ENCODE measurements at regions not wholly inside any gene's neighbourhood (a gene's known extent, or its start where the extent isn't known, plus 50 kb on each side); places are given as distances from the start of the nearest gene placed in this dataset.

DNA sequence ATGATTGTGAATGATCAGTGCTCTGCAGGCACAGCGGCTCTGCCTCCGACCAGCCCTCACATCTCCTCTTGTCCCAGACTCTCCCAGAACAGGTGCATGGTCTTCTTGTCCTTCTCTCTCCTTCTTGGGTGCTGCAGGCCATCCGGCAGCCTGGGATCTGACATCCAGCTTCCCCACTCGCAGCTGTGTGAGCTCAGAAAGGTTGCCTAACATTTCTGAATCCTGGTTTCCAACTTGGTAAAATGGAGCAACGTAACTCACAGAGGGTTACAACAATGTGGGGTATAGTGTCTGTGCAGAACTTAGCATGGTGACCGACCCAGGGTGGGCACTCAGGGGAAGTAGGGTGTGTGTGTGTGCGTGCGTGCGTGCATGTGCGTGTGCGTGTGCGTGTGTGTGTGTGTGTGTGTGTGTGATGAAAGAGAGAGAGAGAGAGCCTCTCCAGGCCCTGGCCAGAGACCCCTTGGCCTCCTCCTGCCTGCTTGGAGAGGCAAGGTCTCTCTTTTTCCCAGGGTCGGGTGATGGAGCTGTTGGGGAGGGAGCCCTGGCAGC is 110.1 kb downstream of the SNX5 start:
- no peak for DNase-seq (ENCODE audit: low spot score)

DNA sequence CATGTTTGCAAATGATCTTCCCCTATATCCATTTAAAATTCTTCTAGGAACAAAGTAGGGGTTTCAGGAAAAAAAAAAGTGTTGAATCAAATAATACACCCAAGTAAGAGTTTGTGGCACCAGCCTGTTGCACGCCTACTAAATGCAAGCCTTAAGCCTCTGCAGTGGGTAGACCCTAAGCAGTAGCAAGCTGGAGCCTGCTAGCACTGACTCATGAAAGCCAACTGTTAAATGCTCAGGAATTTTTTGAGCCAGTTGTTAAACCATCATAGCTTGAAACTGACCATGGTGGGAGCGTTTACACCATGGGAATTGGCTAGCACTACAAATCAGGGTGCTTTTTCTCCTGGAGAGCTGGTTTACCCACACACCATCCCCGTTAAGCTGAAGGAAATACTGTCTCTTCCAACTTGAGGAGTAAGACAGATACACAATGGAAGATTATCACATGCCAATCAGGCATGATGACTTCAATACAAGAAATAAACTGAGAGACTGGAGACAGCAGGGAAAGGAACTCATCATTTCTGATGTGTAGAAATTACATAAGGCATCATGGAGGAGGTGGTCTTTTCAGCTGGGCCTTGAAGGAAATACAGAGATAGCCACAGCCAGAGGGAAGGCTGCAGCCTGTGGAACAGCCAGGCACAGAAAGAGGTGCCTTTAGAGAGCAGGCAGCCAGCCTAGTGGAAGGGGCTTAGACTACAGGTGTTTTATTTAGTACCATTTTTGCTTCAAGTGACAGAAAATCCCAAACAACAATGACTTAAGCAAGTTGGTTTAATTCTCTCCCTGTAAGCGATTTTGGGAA is 110.8 kb downstream of the SNX5 start:
- no peak for DNase-seq (ENCODE audit: low spot score)

DNA sequence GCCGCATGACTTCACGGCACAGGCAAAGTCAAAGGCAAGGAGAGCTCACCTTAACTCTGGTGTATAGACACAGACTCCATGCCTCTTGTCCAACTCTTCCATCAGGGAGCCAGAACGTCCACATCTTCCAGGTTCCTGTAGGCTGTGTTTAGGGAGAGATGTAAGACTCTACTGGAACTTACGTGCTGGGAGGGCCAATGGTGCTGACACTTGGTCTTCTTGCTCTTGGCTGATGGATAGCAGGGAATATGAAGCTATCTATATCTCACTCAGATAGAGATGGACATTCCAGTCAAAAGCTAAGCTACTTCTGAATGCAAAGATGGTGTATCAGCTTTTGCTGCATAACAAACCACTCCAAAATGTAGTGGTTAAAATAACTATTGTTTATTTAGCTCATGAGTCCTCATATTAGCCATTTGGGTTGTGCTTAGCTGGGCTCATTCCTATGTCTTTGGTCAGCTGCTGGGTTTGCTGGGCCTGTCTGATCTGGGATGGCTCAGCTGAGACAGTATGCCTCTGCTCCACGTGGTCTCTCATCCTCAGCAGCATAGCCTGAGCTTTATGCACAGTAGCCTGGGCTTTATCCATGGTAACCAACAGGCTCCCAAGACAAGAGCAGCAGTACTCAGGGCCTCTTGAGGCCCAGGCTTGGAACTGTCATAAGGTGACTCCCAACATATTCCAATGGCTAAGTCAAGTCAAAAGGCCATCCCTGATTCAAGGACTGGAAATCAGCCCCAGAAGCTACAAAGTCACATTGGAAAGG is 111.6 kb downstream of the SNX5 start:
- no peak for DNase-seq (ENCODE audit: low spot score)

DNA sequence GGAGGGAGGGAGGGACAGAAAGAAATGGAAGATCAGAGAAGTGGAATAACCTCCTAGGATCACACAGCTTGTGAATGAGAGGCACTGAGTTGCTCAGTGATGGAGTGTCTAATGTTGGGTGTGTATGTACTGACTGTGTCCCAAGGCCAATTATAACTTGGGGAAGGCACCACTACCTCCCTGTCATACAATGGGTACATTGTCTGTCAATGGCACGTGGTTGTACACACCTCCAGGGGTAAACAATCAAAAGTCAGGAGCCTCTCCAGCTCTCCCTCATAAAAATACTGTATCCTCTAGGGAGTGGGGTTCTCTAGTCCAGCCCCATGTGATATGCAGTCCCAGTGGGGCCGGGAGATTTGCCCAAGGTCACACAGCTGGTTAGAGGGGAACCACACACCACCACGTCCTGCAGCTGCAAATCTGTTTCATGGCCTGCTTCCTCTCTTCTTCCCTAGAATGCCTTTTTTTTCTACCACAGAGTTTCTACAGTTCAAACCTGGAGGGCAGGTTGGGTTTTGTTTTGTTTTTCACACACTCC is 112.5 kb downstream of the SNX5 start:
- peak; percentile 89 for DNase-seq (ENCODE audit: low spot score)

DNA sequence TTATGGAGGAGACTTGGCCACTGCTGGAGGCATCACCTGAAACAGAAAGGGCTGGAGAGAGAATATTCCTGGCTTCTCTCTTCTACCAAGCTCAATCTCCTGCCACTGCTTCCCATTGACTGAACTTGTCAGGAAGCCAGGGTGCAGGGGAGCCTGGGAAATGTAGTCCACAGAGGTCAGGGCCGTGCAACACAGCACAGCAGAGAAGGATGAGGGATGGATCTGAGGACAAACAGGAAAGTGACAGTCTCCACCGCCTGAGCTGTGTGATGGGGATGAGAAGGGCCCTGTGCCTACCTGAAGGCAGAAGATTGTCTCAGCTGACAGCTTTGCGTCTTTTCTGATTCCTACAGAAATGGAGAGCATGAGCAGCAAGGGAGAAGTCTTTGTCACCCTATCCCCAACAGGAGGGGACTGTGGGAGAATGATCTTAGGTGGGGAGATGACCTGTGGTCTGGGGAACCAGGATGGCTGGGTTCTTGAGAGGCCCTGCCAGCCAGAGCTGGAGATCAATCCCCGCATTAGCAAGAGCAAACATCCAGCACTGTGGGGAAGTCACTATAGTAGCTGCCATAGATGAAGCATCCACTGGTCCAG is 114.2 kb downstream of the SNX5 start:
- no peak for DNase-seq (ENCODE audit: low spot score)

DNA sequence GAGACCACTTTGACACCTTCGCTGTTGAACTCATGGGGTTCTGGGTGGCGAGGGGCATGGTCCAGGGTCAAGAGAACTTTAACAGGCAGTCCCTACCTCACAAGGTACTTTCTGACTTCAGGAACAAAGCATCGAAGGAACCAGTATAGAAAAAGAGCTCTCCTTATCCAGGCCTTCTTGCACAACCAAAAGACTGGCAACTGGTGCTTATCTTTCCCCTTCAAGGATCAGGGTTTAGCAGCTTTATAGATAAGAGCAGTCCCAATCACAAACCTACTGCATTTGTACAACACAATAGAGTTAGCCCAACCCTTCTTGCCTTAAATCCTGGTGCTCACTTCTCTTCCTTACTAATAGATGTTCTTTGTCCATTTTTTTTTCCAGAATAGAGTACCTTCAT is 116.3 kb downstream of the SNX5 start:
- DNase-seq (ENCODE audit: low spot score), result no peak

DNA sequence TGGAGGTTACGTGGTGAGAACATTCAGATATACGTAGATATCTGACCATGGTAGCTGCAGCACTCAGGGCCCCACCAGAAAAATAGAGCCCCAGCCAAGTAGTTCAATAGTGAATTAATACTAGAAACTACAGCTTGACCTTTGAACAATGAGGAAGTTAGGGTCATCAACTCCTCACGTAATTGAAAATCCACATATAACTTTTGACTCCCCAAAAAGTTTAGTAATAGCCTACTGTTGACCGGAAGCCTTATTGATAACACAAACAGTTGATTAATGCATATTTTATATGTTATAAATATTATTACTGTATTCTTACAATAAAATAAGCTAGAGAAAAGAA is 117.9 kb downstream of the SNX5 start:
- no peak for DNase-seq (ENCODE audit: low spot score)

DNA sequence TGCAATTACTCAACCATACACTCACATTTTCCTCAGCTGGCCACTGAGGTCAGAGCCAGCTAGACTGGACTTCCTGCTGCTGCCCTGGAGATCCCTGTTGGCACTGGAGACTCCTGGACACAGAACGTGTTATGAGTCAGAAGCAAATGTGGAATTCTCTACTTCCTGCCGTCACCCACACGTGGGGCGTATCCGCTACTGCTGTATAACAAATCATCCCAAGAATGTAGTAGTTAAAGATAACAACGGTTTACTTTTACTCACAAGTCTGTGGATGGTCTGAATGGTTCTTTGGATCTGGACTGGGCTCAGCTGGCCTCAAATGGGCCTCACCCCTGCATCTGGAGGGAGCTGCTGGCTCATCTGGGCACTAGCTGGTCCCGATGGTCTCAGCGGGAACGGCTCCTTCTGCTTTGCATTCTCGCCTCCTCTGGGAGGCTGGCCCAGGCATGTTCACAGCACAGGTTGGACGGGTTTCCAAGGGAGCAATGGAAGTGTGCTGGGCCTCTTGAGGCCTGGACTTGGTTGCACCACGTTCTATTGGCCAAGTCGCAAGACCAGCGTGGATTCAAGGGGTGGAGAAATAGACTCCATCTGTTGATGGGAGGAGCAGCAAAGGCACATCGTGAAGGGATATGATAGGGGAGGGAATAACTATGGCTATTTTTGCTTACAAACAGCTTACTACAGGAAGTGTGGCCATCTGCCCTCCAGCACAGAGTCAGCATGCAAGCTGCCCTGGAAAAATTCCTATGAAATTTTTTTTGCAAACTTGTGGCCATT is 118.5 kb downstream of the SNX5 start:
- no peak for DNase-seq (ENCODE audit: low spot score)

DNA sequence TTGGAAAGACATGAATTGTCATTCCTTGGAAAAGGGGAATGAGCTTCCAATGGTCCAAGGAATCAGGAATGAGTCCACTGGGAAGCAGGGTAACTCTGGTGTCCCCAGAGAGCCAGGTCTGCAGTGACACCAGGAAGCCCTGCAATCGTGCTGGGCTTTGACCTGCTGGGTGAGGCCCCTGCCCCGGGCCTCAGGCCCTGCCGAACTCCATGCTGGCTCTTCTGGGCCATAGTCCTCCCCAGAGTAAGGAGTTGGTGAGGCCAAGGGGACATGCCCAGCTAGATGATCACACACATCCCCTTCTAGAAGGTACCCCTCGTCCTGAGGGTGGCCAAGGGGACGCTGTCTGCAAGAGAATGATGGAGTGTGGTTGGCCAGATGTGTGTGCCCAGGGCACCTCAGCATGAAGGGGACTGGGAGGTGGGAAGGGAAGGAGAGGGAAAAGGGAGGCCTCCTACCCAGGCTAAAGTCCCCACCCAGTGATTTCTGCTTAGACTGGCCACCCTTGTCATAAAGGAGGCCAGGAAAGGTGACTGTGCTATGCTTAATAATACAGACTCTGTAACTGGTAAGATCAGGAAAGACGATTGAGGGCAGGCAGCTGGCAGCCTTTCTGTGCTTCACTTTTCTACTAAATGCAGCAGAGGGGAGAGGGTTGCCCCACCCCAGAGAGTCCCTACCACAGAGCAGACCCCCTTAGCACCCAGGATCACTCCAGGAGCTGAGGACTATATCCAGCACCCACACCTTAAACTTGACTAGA is 119.3 kb downstream of the SNX5 start:
- no peak for DNase-seq (ENCODE audit: low spot score)

DNA sequence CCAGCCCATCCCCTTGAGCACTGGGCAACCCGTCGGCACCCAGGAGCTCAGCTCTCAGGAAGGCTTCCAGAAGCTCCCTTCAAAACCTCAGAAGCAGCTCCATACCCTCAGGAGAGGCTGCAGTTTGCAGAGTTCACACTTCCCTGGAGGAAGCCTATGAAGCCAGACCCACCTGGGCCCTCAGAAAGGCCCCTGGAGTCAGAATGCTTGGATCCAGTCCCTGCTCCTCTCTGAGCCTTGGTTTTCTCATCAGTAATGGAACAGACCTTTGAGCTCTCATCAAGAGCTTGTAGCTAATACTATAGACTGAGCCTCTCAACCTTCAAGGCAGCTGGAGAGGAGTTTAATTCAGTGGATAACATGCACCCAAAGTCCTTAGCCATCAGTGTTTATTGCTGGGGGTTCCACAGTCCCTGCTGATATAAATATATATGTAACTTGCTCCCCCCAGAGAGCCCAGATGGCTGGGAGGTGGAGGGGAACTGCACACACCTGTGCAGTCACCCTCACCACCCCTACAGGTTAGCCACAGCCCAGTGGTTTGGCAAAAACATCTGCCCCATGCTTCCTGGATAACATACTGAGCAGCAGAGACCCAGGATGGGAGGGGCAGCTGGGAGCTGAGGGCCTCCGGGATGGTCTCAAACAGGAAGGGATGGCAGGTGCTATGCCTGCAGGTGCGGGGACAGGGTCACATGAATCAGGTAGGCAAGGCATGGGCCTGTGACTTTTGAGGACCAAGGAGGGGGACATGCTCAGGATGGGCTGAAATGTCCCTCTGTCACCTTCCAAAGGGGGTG is 120.1 kb downstream of the SNX5 start:
- peak; percentile 55 for DNase-seq (ENCODE audit: low spot score)

DNA sequence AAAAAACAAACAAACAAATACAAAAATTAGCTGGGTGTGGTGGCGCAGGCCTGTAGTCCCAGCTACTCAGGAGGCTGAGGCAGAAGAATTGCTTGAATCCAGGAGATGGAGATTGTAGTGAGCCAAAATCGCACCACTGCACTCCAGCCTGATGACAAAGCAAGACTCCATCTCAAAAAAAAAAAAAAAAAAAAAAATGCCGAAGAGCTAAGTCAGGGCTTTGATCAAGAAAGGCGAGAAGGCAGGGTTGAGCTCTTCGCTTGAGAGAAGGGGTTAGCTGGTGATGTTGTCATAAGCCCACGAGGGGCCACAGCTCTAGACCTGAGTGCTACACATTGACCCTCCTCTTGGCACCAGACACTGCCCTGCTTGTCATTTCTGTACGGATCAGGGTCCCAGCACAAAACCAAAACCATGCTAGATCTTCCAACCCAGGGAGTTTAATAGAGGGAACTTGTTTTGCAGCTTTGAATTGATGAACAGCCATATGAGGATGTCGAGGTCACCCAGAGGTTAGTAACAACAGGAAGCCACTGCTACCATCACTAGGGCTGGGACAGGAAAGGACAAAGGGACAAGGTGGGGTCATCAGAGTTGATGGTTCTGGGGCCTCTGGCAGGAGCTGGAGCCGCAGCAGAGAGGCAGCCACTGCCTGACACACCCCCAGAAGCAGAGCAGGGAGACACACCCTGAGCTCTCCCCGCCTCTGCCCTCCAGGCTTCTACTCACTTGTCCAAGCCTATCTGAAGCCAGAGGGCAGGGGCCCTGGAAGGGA is 122.7 kb downstream of the SNX5 start:
- DNase-seq (ENCODE audit: low spot score), result no peak

DNA sequence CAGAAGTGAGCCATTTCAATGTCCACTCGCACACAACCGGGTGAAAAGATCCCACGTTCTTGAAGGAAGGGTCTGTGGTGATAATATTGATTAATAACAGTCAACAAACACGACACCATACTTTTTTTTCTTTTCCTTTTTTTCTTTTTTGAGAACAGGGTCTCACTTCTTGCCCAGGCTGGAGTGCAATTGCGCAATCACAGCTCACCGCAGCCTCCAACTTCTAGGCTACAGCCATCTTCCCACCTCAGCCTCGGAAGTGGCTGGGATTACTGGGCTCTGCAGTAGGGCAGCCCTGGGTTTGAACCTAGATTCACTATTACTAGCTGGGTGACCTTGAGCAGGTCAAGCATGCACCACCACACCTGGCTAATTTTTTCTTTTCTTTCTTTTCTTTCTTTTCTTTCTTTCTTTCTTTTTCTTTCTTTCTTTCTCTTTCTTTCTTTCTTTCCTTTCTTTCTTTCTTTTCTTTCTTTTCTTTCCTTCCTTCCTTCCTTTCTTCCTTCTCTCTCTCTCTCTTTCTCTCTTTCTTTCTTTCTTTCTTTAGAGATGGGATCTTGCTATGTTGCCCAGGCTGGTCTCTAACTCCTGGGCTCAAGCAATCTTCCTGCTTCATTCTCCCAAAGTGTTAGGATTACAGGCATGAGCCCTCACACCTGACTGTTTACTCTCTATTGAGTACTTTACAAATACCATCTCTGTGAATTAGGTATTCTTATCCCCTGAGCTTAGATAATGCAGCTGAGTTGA is 123.9 kb downstream of the SNX5 start:
- no peak for DNase-seq (ENCODE audit: low spot score)

DNA sequence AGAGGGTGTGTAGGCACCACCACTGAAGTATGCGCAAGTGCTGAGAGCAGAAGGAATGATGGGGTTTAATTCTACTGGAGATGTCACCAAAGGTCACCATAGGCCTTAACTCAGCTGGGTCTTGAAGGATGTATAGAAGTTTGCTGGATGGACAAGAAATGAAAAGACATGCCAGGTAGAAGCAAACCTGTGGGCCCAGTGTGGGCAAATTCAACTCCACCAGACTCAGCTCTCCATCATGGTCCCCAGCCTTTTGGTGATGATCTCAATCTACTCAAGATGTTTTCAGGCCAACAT is 124.5 kb downstream of the SNX5 start:
- DNase-seq (ENCODE audit: low spot score), result no peak

DNA sequence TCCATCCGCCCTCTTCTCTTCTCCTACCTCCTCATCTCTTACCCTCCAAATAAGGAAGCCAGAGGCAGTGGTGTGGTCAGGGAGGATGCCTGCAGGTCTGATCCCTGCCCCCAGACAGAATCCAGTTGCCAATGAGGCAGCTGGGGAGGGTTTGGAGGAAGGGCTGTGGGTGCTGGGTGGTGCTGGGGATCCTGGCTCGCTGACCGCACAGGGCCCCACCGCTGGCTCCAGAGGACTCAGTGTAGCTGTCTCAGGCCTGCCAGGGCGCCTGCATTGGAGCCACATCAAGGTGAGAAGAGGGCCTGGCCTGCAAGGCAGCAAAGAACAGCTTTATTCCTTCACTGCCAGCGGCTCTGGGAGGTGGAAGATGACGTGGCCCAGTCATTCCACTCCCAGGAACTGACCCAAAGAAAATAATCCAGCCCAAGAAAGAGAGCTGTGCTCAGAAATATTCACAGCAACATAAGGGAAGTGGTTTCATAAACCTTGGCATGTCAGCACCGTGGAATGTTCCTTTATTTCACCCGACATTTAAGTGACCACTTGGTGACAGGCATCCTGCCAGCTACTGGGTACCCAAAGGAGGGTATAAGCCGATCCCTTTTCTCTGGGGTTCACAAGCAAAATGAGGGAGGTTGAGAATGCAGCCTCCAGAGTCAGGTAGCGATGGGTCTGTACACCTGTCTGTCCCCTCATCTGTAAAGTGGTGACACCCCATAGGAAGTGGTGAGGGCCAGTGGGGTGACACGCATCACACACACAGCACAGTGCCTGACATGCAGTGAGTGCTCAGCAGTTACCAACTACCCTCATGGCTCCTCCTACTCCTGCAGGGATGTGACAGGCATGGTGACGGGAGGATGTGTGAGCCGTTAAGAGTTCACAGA is 125.1 kb downstream of the SNX5 start:
- no peak for DNase-seq (ENCODE audit: low spot score)

DNA sequence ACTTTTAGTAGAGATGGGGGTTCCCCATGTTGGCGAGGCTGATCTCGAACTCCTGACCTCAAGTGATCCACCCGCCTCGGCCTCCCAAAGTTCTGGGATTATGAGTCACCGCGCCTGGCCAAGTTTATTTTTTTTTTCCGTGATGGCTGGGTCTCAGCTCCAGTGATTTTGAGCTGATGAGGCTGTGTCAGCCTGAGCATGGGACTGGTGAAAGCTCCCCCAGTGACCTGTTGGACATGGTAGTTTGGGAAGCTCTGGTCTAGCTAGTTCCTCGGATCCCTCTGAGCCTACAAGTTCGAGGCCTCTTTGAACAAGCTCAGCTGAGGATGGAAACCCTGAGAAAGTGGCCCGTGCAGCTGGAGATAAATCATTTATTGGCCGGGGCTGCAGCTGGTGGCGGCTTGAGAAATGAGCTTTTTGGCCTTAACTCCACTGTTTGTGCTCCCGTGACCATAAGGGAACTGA is 126.8 kb downstream of the SNX5 start:
- DNase-seq (ENCODE audit: low spot score), result no peak

DNA sequence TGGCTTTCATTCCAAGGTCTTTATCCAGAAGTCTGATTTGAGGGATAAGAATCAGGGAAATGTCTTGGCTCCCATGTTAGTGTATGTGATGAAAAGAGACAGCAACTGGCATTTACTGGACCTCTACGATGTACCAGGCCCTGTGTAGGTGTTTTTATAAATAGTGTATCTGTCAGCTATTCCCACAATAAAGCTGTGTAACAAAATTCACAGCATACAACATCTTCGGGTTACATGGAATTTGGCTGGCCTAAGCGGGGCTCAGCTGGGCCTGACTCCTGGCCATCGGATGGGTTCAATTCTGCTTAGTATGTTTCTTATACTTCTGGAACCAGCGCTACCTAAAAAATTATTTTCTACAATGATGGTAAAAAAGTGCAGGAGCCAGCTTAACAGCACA is 128.2 kb downstream of the SNX5 start:
- DNase-seq (ENCODE audit: low spot score), result no peak

DNA sequence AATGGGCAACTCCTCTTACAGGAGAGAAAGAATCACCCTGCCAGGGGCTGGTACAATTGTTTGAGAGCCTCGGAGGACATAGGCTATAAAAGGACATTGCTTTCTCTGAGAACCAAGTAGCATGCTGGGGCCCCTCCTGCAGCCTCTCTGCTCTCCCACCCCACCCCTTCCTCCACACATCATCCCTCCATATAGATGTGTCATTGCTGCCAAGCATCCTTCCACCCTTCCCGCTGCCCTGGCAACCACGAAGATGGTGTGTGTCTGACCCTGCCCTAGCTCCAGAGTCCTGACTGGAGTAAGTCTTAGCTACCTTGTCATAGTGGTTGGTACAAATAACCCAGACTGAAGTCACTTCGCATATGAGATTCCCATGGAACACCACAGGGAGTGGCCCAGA is 129.7 kb downstream of the SNX5 start:
- no peak for DNase-seq (ENCODE audit: low spot score)

DNA sequence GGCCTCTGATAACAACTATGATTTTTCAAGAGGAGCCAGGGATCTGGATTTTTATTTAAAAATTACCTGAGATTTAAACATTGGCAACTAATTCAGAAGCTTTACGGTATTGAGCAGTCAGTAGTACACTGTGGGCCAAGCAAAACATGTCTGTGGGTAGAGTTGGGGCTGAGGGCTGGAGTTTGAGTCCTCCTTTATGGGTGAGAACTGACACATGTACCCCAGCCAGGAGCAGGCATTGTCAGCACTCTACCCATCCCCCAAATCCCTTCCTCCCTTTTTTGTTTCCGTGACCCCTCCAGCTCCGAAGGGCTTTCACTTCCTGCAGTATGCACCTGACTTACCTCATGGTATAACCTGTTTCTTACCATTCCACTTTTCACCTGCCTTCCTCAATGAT is 131.4 kb downstream of the SNX5 start:
- DNase-seq (ENCODE audit: low spot score), result no peak
